ENCODE measurements at regions not wholly inside any gene's neighbourhood (a gene's known extent, or its start where the extent isn't known, plus 50 kb on each side); places are given as distances from the start of the nearest gene placed in this dataset.

DNA sequence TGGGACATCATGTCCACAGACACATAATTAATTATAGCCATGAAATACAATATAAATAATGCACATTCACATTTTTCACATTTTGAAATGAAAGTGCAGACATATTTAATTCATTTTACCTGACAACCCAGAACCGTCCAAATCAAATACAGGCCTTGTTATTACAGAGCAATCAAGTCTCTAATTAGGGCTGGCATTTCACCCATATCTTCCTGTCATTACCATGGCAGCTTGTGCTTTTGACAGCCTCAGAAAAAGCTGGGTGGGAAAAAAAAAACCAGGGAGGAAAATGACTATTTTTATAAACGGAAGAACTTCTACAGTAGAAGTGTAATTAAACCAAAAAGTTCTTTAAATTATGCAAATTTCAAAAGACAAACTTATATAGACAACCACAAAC, 436.4 kb downstream of the FBXO15 start:
- intact Hi-C loops (cut with DNase I): no loop called here
- H3K36me3 ChIP-seq: no peaks in the 10 kb centered on the region
- no peak overlapping the region for H3K4me3 ChIP-seq (replicated peaks in 1 of 3)
- no peak overlapping the region for H3K27ac ChIP-seq
- DNase-seq: no peak
- TF ChIP-seq, protein P1, sequence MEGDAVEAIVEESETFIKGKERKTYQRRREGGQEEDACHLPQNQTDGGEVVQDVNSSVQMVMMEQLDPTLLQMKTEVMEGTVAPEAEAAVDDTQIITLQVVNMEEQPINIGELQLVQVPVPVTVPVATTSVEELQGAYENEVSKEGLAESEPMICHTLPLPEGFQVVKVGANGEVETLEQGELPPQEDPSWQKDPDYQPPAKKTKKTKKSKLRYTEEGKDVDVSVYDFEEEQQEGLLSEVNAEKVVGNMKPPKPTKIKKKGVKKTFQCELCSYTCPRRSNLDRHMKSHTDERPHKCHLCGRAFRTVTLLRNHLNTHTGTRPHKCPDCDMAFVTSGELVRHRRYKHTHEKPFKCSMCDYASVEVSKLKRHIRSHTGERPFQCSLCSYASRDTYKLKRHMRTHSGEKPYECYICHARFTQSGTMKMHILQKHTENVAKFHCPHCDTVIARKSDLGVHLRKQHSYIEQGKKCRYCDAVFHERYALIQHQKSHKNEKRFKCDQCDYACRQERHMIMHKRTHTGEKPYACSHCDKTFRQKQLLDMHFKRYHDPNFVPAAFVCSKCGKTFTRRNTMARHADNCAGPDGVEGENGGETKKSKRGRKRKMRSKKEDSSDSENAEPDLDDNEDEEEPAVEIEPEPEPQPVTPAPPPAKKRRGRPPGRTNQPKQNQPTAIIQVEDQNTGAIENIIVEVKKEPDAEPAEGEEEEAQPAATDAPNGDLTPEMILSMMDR (IDR thresholded peaks at IDR 0.05): no peak
- no peak for TF ChIP-seq POLR2A (IDR thresholded peaks at IDR 0.05)
- H3K27me3 ChIP-seq: no peaks in the 10 kb centered on the region
- 64 to 66% methylated on average over 2 of the region's 2 CpGs for WGBS, 2 donors
- no peaks in the 10 kb centered on the region for H3K4me1 ChIP-seq
- H3K9me3 ChIP-seq: no peaks in the 10 kb centered on the region

DNA sequence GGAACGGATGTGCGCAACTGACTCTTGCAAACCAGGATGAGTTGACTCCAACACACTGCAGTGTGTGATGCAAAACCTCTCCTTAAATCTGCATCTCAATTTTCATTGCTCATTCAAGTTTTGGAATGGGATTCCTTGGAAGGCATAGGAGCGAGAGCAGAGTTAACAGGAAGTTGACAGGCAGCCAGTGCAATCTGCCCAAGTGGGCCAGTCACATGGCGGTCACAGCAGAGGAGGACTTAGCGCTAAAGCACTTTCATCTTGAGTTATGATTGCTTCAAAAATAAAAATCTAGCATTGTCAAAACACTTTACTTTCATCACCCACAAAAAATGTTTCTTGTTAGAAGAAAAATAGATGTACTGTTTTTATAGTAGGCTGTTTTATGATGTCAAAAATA, 439.0 kb downstream of the FBXO15 start:
- TF ChIP-seq POLR2A (IDR thresholded peaks at IDR 0.05): no peak
- TF ChIP-seq, protein P1 (IDR thresholded peaks at IDR 0.05): no peak
- DNase-seq: no peak
- Histone ChIP-seq H3K4me3 (replicated peaks in 1 of 3) (no peak overlapping the region), H3K27me3 (no peaks in the 10 kb centered on the region), H3K4me1 (no peaks in the 10 kb centered on the region), H3K9me3 (no peaks in the 10 kb centered on the region), H3K27ac (no peak overlapping the region), H3K36me3 (no peaks in the 10 kb centered on the region)
- WGBS, 2 donors: 85 to 88% methylated on average over 5 of the region's 5 CpGs
- intact Hi-C loops (cut with DNase I): no loop called here

DNA sequence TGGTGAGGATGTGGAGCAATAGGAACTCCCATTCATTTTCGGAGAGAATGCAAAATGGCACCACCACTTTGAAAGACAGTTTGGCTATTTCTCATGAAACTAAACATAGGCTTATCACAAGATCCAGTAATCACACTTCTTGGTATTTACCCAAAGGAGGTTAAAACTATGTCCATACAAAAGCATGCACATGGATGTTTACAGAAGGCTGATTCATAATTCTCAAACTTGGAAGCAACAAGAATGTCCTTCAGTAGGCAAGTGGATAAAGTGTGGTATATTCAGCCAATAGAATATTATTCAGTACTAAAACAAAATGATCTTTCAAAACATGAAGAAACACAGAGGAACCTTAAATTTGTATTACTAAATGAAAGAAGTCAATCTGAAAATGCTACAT, 440.6 kb downstream of the FBXO15 start:
- no peaks in the 10 kb centered on the region for H3K4me1 ChIP-seq
- intact Hi-C loops (cut with DNase I): no loop called here
- DNase-seq: no peak
- H3K27ac ChIP-seq: no peak overlapping the region
- H3K27me3 ChIP-seq: no peaks in the 10 kb centered on the region
- H3K9me3 ChIP-seq: no peaks in the 10 kb centered on the region
- H3K4me3 ChIP-seq (replicated peaks in 1 of 3): no peak overlapping the region
- WGBS, 2 donors: 87 to 91% methylated on average over 1 of the region's 1 CpG
- TF ChIP-seq, protein P1 (IDR thresholded peaks at IDR 0.05): no peak
- TF ChIP-seq POLR2A (IDR thresholded peaks at IDR 0.05): no peak
- no peaks in the 10 kb centered on the region for H3K36me3 ChIP-seq

DNA sequence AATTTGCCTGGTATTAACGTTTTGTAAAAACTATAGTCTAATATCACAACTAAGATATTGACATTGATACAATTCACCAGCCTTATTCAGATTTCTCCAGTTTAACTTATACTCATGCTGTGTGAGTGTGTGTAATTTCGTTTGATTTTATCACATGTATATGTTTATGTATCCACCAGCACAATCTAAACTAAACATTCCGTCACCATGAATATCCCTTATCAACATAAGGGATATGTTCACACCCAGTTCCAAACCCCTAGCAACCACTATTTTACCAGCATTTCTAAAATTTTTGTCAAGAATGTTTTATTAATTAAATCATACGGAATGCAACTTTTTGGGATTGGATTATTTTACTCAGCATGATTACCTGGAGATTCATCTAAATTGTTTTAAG, 450.3 kb downstream of the FBXO15 start:
- intact Hi-C loops (cut with DNase I): no loop called here

DNA sequence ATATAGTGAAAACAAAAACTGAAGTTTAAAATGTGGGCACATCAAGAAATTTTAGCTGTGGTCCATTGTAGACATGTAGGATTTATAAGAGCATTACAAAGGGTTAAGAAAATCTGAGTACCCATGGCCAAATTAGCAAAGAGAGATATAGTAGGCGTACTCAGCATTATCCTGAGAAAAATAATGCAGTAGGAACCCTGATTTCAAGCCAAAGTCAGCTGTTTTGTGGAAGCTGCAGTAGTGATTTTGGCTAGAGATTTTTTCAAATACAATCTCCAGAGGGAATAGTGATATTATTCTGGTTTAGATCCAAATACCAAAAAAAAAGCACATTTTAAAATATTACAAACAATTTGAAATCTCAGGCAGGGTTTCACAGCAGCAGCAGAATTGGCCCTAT, 450.9 kb downstream of the FBXO15 start:
- 53 to 60% methylated on average over 1 of the region's 1 CpG for WGBS, 2 donors

More for the DNA sequence above, 450.3 kb downstream of the FBXO15 start:
- Histone ChIP-seq H3K4me1 (no peaks in the 10 kb centered on the region), H3K27ac (no peak overlapping the region), H3K9me3 (no peaks in the 10 kb centered on the region), H3K36me3 (no peaks in the 10 kb centered on the region), H3K4me3 (replicated peaks in 1 of 3) (no peak overlapping the region), H3K27me3 (no peaks in the 10 kb centered on the region)
- 74 to 76% methylated on average over 4 of the region's 4 CpGs for WGBS, 2 donors
- TF ChIP-seq, protein P1 (IDR thresholded peaks at IDR 0.05): no peak
- no peak for DNase-seq

More for the DNA sequence above, 450.9 kb downstream of the FBXO15 start:
- H3K36me3 ChIP-seq: no peaks in the 10 kb centered on the region
- no peaks in the 10 kb centered on the region for H3K27me3 ChIP-seq
- intact Hi-C loops (cut with DNase I): no loop called here
- no peaks in the 10 kb centered on the region for H3K9me3 ChIP-seq
- no peak overlapping the region for H3K4me3 ChIP-seq (replicated peaks in 1 of 3)
- no peak for TF ChIP-seq POLR2A (IDR thresholded peaks at IDR 0.05)
- TF ChIP-seq, protein P1 (IDR thresholded peaks at IDR 0.05): no peak
- no peaks in the 10 kb centered on the region for H3K4me1 ChIP-seq
- H3K27ac ChIP-seq: no peak overlapping the region
- no peak for DNase-seq

All from thyroid gland (tissue), 4 donors.